SK-N-SH (cell line): ENCODE measurements at regions not wholly inside any gene's neighbourhood (a gene's known extent, or its start where the extent isn't known, plus 50 kb on each side); places are given as distances from the start of the nearest gene placed in this dataset.

Experiments
- CTCF ChIP-seq: fragments of 200-600 bp; sonication (generic); IDR thresholded peaks from 2 replicates; pipeline ENCODE4 v1.6.1; 2017; ENCODE audit warnings: antibody characterized with exemption, mild to moderate bottlenecking, moderate library complexity
- GABPA ChIP-seq: IDR thresholded peaks from 2 replicates; pipeline ENCODE4 v1.4.0; 2012; ENCODE audit warnings: low read depth, mild to moderate bottlenecking

- TF ChIP-seq GABPA (no peak), CTCF (no peak)
Measured at GRCh38 chr18:73214970-73215369, 347.2 kb upstream of the NETO1 start.
